HepG2 (cell line): ENCODE measurements at regions not wholly inside any gene's neighbourhood (a gene's known extent, or its start where the extent isn't known, plus 50 kb on each side); places are given as distances from the start of the nearest gene placed in this dataset.

ENCODE experiments used
- ATAC-seq: fragments of 200-7000 bp; cut with Tn5 transposase; 3 replicates; pipeline ENCODE4 v1.9.1; 2020; ENCODE audit warnings: mild to moderate bottlenecking, moderate library complexity
- BruUV-seq: library from RNA; stranded (reverse); fragments of 400-500 nt; replicated peaks from 2 replicates; lab custom pipeline; 2021; lab: Mats Ljungman, UMichigan
- CTCF ChIA-PET: fragments of 300-600 bp; formaldehyde crosslinking; extraction: SDS; loops from one replicate; lab custom pipeline; 2021; ENCODE audit warnings: low total read pairs, inconsistent platforms, low intra/inter-chr PET ratio; lab: Yijun Ruan, JAX
- POLR2A ChIA-PET: fragments of 350-600 bp; sonication (Branson Sonifier 250); formaldehyde crosslinking; loops from one replicate; lab custom pipeline; 2020; ENCODE audit warnings: antibody characterized with exemption, inconsistent platforms; lab: Yijun Ruan, JAX
- DNase-seq: peaks from one replicate; pipeline ENCODE4 v3.0.0-alpha.2; 2015; ENCODE audit warnings: low spot score
- FAIRE-seq: peaks from 3 replicates; lab custom pipeline; 2011; peaks lifted over from hg19 to GRCh38; lab: Jason Lieb, UNC
- H2AFZ ChIP-seq: one replicate; pipeline ENCODE4 v1.6.1; 2011; ENCODE audit warnings: low read length, inconsistent platforms
- H3K27ac ChIP-seq: fragments of 300-600 bp; 3 replicates; pipeline ENCODE4 v1.8.0; 2011; ENCODE audit warnings: mixed run types, mild to moderate bottlenecking, mixed read lengths, low read length, inconsistent platforms; ENCODE audit not compliant: insufficient read depth; ENCODE audit errors: extremely low read length
- H3K27me3 ChIP-seq, 2 experiments: fragments of 200-600 bp in 1 of 2; 2 replicates in 1 of 2; 3 replicates in 1 of 2; pipeline versions ENCODE4 v1.6.0 to v1.8.0; 2011; ENCODE audit warnings: low read length in 2 of 2, mild to moderate bottlenecking in 2 of 2, moderate library complexity in 2 of 2, inconsistent platforms in 1 of 2; ENCODE audit not compliant: insufficient read depth in 2 of 2, control insufficient read depth in 1 of 2
- H3K36me3 ChIP-seq, 2 experiments: fragments of 200-600 bp in 1 of 2; replicated peaks in 1 of 2; 2 replicates in 1 of 2; 3 replicates in 1 of 2; pipeline versions ENCODE4 v1.5.1 to v1.8.0; 2011; ENCODE audit warnings: low read length in 2 of 2, inconsistent platforms in 1 of 2; ENCODE audit not compliant: insufficient read depth in 2 of 2, control insufficient read depth in 1 of 2
- H3K4me1 ChIP-seq: 2 replicates; pipeline ENCODE4 v1.5.1; 2012; ENCODE audit warnings: low read length, inconsistent platforms; ENCODE audit not compliant: insufficient read depth
- H3K4me2 ChIP-seq: 2 replicates; pipeline ENCODE4 v1.6.0; 2011; ENCODE audit warnings: low read depth, low read length, inconsistent platforms
- H3K4me3 ChIP-seq, 3 experiments: fragments of 200-600 bp in 1 of 3; sonication (generic), shearing (Covaris generic) in 1 of 3; replicated peaks in 1 of 3; 2 replicates each; pipeline ENCODE4 v1.5.1; 2011 to 2016; ENCODE audit warnings: low read length in 3 of 3, inconsistent platforms in 2 of 3, low read depth in 2 of 3, mild to moderate bottlenecking in 2 of 3, control low read depth in 1 of 3, mixed read lengths in 1 of 3; ENCODE audit not compliant: insufficient read depth in 1 of 3
- H3K79me2 ChIP-seq: one replicate; pipeline ENCODE4 v1.6.1; 2011; ENCODE audit warnings: low read length, inconsistent platforms; ENCODE audit not compliant: insufficient read depth
- H3K9ac ChIP-seq: 2 replicates; pipeline ENCODE4 v1.6.0; 2011; ENCODE audit warnings: mild to moderate bottlenecking, low read depth, low read length, inconsistent platforms; ENCODE audit not compliant: insufficient read depth
- H3K9me3 ChIP-seq: 2 replicates; pipeline ENCODE4 v1.5.1; 2012; ENCODE audit warnings: mild to moderate bottlenecking, low read length
- H4K20me1 ChIP-seq: 2 replicates; pipeline ENCODE4 v1.6.0; 2011; ENCODE audit warnings: inconsistent platforms, mild to moderate bottlenecking, low read length, moderate library complexity; ENCODE audit not compliant: insufficient read depth
- ARID5B ChIP-seq: IDR thresholded peaks from 2 replicates; pipeline ENCODE4 v1.4.0; 2020; ENCODE audit warnings: mild to moderate bottlenecking, missing genetic modification reagents
- FOSL2 ChIP-seq: sonication (generic); formaldehyde crosslinking; IDR thresholded peaks from 2 replicates; pipeline ENCODE4 v1.4.0; 2020; ENCODE audit warnings: missing genetic modification reagents
- IRF2 ChIP-seq: IDR thresholded peaks from 2 replicates; pipeline ENCODE4 v1.6.1; 2018; ENCODE audit warnings: missing genetic modification reagents, missing compliant biosample characterization
- MAFG ChIP-seq: sonication (generic); formaldehyde crosslinking; IDR thresholded peaks from 2 replicates; pipeline ENCODE4 v1.5.1; 2020; ENCODE audit warnings: mild to moderate bottlenecking, missing genetic modification reagents
- MAFK ChIP-seq, 2 experiments: IDR thresholded peaks in 1 of 2; conservative IDR thresholded peaks in 1 of 2; 2 replicates each; pipeline ENCODE4 v1.6.1; 2011; ENCODE audit warnings: improper control_type of control experiment in 2 of 2, low read length in 2 of 2
- MEF2D ChIP-seq: sonication (generic); formaldehyde crosslinking; IDR thresholded peaks from 2 replicates; pipeline ENCODE4 v1.5.1; 2020; ENCODE audit warnings: mild to moderate bottlenecking, missing genetic modification reagents
- NFE2L2 ChIP-seq: fragments of 150-350 bp; IDR thresholded peaks from 2 replicates; pipeline ENCODE4 v1.6.1; 2014; ENCODE audit warnings: low read length
- NRL ChIP-seq: sonication (generic); formaldehyde crosslinking; IDR thresholded peaks from 2 replicates; pipeline ENCODE4 v1.5.0; 2020; ENCODE audit warnings: missing genetic modification reagents, mild to moderate bottlenecking, moderate library complexity, borderline replicate concordance
- SAP130 ChIP-seq: IDR thresholded peaks from 2 replicates; pipeline ENCODE4 v1.6.1; 2016; ENCODE audit warnings: low read depth
- ZBTB14 ChIP-seq: sonication (generic); formaldehyde crosslinking; IDR thresholded peaks from 2 replicates; pipeline ENCODE4 v1.4.0; 2020; ENCODE audit warnings: missing genetic modification reagents
- ZFYVE20 ChIP-seq: sonication (generic); formaldehyde crosslinking; IDR thresholded peaks from 2 replicates; pipeline ENCODE4 v1.8.0; 2023; ENCODE audit warnings: low read depth, mild to moderate bottlenecking, moderate library complexity, missing genetic modification reagents, borderline replicate concordance
- ZNF335 ChIP-seq: sonication (generic); formaldehyde crosslinking; IDR thresholded peaks from 2 replicates; pipeline ENCODE4 v1.4.0; 2020; ENCODE audit warnings: missing genetic modification reagents
- ZNF362 ChIP-seq: sonication (generic); formaldehyde crosslinking; IDR thresholded peaks from 2 replicates; pipeline ENCODE4 v1.4.0; 2020; ENCODE audit warnings: missing genetic modification reagents, mild to moderate bottlenecking, borderline replicate concordance
- ZNF460 ChIP-seq: sonication (generic); formaldehyde crosslinking; IDR thresholded peaks from 2 replicates; pipeline ENCODE4 v1.5.1; 2020; ENCODE audit warnings: missing genetic modification reagents, mild to moderate bottlenecking, borderline replicate concordance
- WGBS: methylation state at CpG from one replicate; pipeline ENCODE4 v1.1.6; 2017; ENCODE audit warnings: low lambda C conversion rate; 5-methylcytosine and 5-hydroxymethylcytosine counted together
- in situ Hi-C: cut with HindIII; loops from 2 replicates; pipeline ENCODE4 v1.10.0; 2017; ENCODE audit warnings: low pct_unique_long_range_greater_than_20kb; ENCODE audit not compliant: extremely low pct_ligation_motif_present
- intact Hi-C: fragments of 100-400 bp; cut with micrococcal nuclease; formaldehyde crosslinking; loops from one replicate; pipeline ENCODE4 v1.10.0; 2022; ENCODE audit not compliant: unreplicated experiment
- TF ChIP-seq, protein P1 (sequence below): IDR thresholded peaks from 2 replicates; pipeline ENCODE4 v1.6.1; 2016; ENCODE audit warnings: low read depth

- H3K4me2 ChIP-seq = peak overlapping the region; percentile 43
- ATAC-seq (peak; percentile 65), FAIRE-seq (no peak), DNase-seq (peak; percentile 32)
- TF ChIP-seq MAFK (conservative IDR thresholded peaks at IDR 0.05 in 1 of 2, IDR thresholded peaks at IDR 0.05 in 1 of 2; ENCODE audit: low read length in 2 of 2) (0 out of 4 replicates have a peak, but pooled peaks of 1 of the 2 experiments have one; percentile 23), ZNF362 (CRISPR knock-in tag) (peak; percentile 60; the same call in 1 of the 2 replicates), ZNF335 (CRISPR knock-in tag) (peak; percentile 83; the same call in 1 of the 2 replicates), MEF2D (CRISPR knock-in tag) (peak; percentile 45; the same call in 1 of the 2 replicates), FOSL2 (peak; percentile 86), NFE2L2 (peak; percentile 42; the same call in 1 of the 2 replicates), IRF2 (no peak), ZNF460 (peak; percentile 29; the same call in 1 of the 2 replicates), NRL (CRISPR knock-in tag) (no peak), MAFG (0 out of 2 replicates have a peak, but pooled peaks have one; percentile 23), ZBTB14 (CRISPR knock-in tag) (no peak), SAP130 (CRISPR knock-in tag) (peak; percentile 38; the same call in 1 of the 2 replicates), ARID5B (CRISPR knock-in tag) (0 out of 2 replicates have a peak, but pooled peaks have one; percentile 15), ZFYVE20 (CRISPR knock-in tag) (no peak)
- TF ChIP-seq, protein P1, sequence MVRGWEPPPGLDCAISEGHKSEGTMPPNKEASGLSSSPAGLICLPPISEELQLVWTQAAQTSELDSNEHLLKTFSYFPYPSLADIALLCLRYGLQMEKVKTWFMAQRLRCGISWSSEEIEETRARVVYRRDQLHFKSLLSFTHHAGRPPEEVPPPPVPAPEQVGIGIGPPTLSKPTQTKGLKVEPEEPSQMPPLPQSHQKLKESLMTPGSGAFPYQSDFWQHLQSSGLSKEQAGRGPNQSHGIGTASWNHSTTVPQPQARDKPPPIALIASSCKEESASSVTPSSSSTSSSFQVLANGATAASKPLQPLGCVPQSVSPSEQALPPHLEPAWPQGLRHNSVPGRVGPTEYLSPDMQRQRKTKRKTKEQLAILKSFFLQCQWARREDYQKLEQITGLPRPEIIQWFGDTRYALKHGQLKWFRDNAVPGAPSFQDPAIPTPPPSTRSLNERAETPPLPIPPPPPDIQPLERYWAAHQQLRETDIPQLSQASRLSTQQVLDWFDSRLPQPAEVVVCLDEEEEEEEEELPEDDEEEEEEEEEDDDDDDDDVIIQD (CRISPR knock-in tag) = 0 out of 2 replicates have a peak, but pooled peaks have one; percentile 20
- POLR2A ChIA-PET = interaction anchor here (0.6 to 2.7 kb wide), 7 partner anchors 8 to 536 kb away, joined by 3 to 9 read pairs (median 5); partner anchors contain the start of gene PPP2R5A
- H2AFZ ChIP-seq = no peak overlapping the region
- H3K27ac ChIP-seq = no peak overlapping the region
- H3K36me3 ChIP-seq = no peaks in the 10 kb centered on the region
- H3K4me3 ChIP-seq = no peak overlapping the region
- intact Hi-C loops = no loop called here
- no peaks in the 10 kb centered on the region for H3K79me2 ChIP-seq
- H3K9ac ChIP-seq = no peak overlapping the region
- 30% methylated on average over 5 of the region's 8 CpGs for WGBS
- H3K9me3 ChIP-seq = no peaks in the 10 kb centered on the region
- in situ Hi-C loops = no loop called here
- peaks cover 52% of the 10 kb centered on the region for H3K4me1 ChIP-seq
- no TSS peak for BruUV-seq
- no peaks in the 10 kb centered on the region for H4K20me1 ChIP-seq
- no peaks in the 10 kb centered on the region; a peak in 2 of 5 replicates for H3K27me3 ChIP-seq
- CTCF ChIA-PET = no interaction called here
Observed at GRCh38 chr1:212234431-212235395, 50.5 kb upstream of the PPP2R5A start.
